RWPE2 (cell line): ENCODE measurements at regions not wholly inside any gene's neighbourhood (a gene's known extent, or its start where the extent isn't known, plus 50 kb on each side); places are given as distances from the start of the nearest gene placed in this dataset.

ENCODE experiments used
- ATAC-seq: fragments of 200-7000 bp; cut with Tn5 transposase; 3 replicates; pipeline ENCODE4 v1.9.1; 2021; ENCODE audit warnings: low read depth
- DNase-seq: peaks from one replicate; pipeline ENCODE4 v3.0.0-alpha.2; 2020; ENCODE audit warnings: low spot score
- H3K27ac ChIP-seq: fragments of 450-650 bp; 2 replicates; pipeline ENCODE4 v1.5.1; 2017; ENCODE audit warnings: mild to moderate bottlenecking; ENCODE audit not compliant: poor library complexity, severe bottlenecking
- H3K27me3 ChIP-seq: fragments of 250-450 bp; sonication (Bioruptor Pico); 2 replicates; pipeline ENCODE4 v1.5.1; 2021; ENCODE audit warnings: mild to moderate bottlenecking, moderate library complexity; ENCODE audit not compliant: insufficient read depth, poor library complexity, severe bottlenecking
- H3K36me3 ChIP-seq: fragments of 250-450 bp; sonication (Bioruptor Pico); 2 replicates; pipeline ENCODE4 v1.5.1; 2020; ENCODE audit warnings: low read depth, mild to moderate bottlenecking, moderate library complexity
- H3K4me1 ChIP-seq: fragments of 250-450 bp; sonication (Bioruptor Pico); 2 replicates; pipeline ENCODE4 v1.5.1; 2021; ENCODE audit warnings: mild to moderate bottlenecking, moderate library complexity; ENCODE audit not compliant: insufficient read depth, poor library complexity, severe bottlenecking
- H3K4me3 ChIP-seq: fragments of 250-450 bp; sonication (Bioruptor Pico); 2 replicates; pipeline ENCODE4 v1.5.1; 2021; ENCODE audit warnings: mild to moderate bottlenecking, moderate library complexity; ENCODE audit not compliant: severe bottlenecking
- H3K9me3 ChIP-seq: fragments of 250-450 bp; sonication (Bioruptor Pico); 2 replicates; pipeline ENCODE4 v1.5.1; 2021; ENCODE audit warnings: mild to moderate bottlenecking, moderate library complexity; ENCODE audit not compliant: severe bottlenecking
- CTCF ChIP-seq: fragments of 450-650 bp; IDR thresholded peaks from one replicate; pipeline ENCODE4 v1.5.1; 2017; ENCODE audit warnings: mild to moderate bottlenecking, moderate library complexity; ENCODE audit not compliant: poor library complexity, severe bottlenecking

GRCh38 chr21:22343303-22343702, 1345.1 kb downstream of the NCAM2 start:
- Histone ChIP-seq H3K4me3 (no peak overlapping the region), H3K4me1 (no peaks in the 10 kb centered on the region), H3K9me3 (no peaks in the 10 kb centered on the region), H3K27me3 (no peaks in the 10 kb centered on the region), H3K27ac (no peak overlapping the region), H3K36me3 (no peaks in the 10 kb centered on the region)
- ATAC-seq (no peak), DNase-seq (no peak)
- TF ChIP-seq CTCF: no peak

- no peak for DNase-seq
- H3K4me1 ChIP-seq: no peaks in the 10 kb centered on the region
- H3K27me3 ChIP-seq: no peaks in the 10 kb centered on the region
- H3K9me3 ChIP-seq: no peaks in the 10 kb centered on the region
- ATAC-seq: no peak
- H3K36me3 ChIP-seq: no peaks in the 10 kb centered on the region
- no peak overlapping the region for H3K27ac ChIP-seq
- no peak for TF ChIP-seq CTCF
- no peak overlapping the region for H3K4me3 ChIP-seq
These were observed 1345.5 kb downstream of the NCAM2 start for GRCh38 chr21:22343721-22344120.

GRCh38 chr21:22345624-22346023, 1347.4 kb downstream of the NCAM2 start:
- Histone ChIP-seq H3K36me3 (no peaks in the 10 kb centered on the region), H3K27me3 (no peaks in the 10 kb centered on the region), H3K9me3 (no peaks in the 10 kb centered on the region), H3K4me1 (peaks cover 3% of the 10 kb centered on the region), H3K27ac (no peak overlapping the region), H3K4me3 (no peak overlapping the region)
- no peak for TF ChIP-seq CTCF
- ATAC-seq (no peak), DNase-seq (no peak)

- Histone ChIP-seq H3K36me3 (no peaks in the 10 kb centered on the region), H3K9me3 (no peaks in the 10 kb centered on the region), H3K4me3 (no peak overlapping the region), H3K27ac (no peak overlapping the region), H3K4me1 (peaks cover 11% of the 10 kb centered on the region), H3K27me3 (no peaks in the 10 kb centered on the region)
- no peak for TF ChIP-seq CTCF
- ATAC-seq: no peak
- no peak for DNase-seq
These were observed 1348.4 kb downstream of the NCAM2 start for GRCh38 chr21:22346576-22346975.

DNA sequence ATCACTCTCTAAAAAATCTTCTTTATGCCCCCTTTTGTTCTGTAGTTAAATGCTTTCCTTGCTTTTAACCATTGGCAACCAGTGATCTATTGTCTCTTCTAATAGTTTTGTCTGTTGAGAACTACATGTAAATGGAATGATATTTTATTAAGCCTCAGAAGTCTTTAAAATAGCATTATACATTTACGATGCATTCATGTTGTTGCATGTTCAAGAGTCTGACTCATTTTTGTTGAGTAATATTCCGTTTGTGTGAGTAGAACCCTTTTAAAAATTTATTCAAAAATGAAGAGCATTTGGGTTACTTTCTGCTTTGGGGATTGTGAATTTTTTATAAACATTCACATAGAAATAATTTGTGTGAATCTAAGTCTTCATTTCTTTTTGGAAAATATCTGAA, 1352.9 kb downstream of the NCAM2 start:
- no peaks in the 10 kb centered on the region for H3K36me3 ChIP-seq
- no peak for DNase-seq
- no peak overlapping the region for H3K4me3 ChIP-seq
- H3K4me1 ChIP-seq: peaks cover 18% of the 10 kb centered on the region
- H3K27ac ChIP-seq: peak overlapping the region; percentile 38
- H3K9me3 ChIP-seq: no peaks in the 10 kb centered on the region
- no peaks in the 10 kb centered on the region for H3K27me3 ChIP-seq
- peak; percentile 58 for ATAC-seq
- no peak for TF ChIP-seq CTCF
